GM12874 (cell line): ENCODE measurements at regions not wholly inside any gene's neighbourhood (a gene's known extent, or its start where the extent isn't known, plus 50 kb on each side); places are given as distances from the start of the nearest gene placed in this dataset.

Experiments
- TF ChIP-seq, protein P1 (sequence below): IDR thresholded peaks from 2 replicates; pipeline ENCODE4 v1.5.1; 2011; ENCODE audit warnings: low read depth, mild to moderate bottlenecking, control low read depth, low read length, moderate library complexity; ENCODE audit not compliant: insufficient read depth

DNA sequence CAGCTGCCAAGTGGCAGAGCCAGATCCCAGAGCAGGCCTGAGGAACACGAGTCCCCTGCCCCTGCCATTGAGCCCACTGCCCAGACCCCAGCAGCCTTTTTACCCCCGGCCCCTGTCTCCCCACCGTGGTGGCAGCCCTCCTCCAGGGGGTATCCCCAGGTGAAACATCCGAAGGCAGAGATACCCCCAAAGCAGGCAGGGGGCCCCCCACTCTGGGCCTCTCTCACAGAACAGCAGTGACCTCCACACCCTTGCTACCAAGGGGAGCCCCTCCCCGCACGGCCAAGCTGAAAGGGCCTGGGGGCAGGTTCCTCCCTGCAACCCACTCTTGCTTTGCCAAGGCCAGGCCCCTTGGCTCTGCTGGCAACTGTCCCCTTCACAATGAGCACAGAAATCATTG is 142.2 kb downstream of the ENGASE start:
- TF ChIP-seq, protein P1, sequence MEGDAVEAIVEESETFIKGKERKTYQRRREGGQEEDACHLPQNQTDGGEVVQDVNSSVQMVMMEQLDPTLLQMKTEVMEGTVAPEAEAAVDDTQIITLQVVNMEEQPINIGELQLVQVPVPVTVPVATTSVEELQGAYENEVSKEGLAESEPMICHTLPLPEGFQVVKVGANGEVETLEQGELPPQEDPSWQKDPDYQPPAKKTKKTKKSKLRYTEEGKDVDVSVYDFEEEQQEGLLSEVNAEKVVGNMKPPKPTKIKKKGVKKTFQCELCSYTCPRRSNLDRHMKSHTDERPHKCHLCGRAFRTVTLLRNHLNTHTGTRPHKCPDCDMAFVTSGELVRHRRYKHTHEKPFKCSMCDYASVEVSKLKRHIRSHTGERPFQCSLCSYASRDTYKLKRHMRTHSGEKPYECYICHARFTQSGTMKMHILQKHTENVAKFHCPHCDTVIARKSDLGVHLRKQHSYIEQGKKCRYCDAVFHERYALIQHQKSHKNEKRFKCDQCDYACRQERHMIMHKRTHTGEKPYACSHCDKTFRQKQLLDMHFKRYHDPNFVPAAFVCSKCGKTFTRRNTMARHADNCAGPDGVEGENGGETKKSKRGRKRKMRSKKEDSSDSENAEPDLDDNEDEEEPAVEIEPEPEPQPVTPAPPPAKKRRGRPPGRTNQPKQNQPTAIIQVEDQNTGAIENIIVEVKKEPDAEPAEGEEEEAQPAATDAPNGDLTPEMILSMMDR, result no peak

DNA sequence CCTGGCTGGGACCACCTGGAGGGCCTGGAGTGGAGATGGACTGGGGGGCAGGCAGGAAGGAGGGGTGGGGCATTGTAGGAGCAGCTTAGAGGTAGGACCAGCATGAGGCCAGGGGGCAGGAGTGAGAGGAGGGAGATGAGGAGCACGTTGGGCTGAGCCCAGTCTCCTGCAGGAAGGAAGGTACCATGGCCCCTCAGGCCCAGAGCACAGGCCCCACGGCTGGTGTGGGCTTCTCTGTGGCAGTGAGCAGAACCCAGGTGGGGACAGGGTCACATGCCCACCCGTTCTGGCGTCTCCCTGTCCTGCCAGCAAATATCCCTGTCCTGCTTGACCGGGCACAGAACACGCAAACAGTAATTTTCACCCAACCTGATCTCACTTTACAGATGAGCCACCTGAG is 141.8 kb downstream of the ENGASE start:
- TF ChIP-seq, protein P1, result no peak

DNA sequence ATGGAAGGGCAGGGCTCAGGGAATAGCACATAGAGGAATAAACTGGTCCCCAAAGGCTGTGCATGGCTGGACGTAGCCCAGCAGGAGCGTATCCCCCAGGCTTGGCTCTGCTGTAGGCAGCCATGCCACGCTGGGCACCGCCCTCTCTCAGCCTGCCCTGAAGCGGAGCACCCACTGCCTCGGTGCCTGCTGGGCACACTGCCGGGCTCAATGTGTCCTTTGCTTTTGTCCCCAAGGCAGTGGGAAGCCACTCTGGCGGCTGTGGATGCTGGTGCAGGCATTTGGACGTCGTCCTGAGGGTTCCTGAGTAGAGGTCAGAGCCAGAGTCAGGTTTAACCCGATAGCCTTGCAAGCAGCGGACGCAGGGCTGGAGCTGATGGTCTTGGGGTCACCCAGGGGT is 141.0 kb downstream of the ENGASE start:
- TF ChIP-seq, protein P1, result no peak

DNA sequence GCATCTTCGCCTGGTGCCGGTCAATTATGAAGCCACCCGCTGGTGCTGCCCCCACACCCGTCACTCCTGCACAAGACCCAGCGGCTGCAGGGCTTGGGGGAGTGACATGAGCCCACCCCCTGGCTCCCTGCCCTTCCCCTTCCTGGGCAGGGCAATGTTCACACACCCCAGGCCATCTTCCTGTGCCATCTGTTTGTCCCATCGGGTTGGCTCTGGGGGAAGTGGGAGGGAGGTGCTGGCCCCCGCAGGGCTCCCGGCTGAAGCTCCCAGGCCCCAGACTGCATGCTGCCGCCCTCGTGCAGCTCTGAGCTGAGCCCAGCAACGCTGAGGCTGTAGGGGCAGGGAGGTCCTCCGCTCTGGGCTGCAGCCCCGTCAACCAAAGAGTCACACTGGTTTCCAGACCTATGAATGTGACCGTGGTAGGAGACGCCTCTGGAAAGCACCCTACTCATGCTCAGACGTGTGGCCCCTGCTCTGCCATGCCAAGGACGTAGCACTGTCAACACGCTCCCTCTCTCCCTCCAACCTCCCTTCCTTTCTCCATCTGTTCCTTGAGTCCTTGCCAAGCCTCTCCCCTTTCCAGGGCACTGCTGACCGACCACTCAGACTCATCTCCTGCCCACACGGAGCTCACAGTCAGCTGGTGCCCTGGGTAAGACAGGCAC is 140.4 kb downstream of the ENGASE start:
- TF ChIP-seq, protein P1, result no peak

DNA sequence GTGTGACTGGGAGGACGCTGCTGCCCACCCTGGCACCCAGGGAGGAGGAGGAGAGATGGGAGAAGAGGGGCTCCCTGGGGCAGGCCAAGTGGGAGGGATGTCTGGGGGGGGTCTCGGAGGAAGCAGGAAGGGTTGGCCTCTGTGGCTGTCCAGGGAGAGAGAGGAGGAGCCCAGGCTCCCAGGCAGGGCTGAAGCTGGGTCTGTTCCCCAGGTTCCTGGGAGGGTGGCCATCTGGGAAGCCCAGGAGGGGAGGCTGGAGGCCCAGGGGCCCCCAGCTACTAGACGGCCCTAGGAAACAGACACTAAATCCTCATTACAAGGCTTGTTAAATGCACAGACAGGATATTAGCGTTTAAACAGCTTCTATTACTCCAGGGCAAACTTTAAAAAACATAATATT is 139.8 kb downstream of the ENGASE start:
- TF ChIP-seq, protein P1, result no peak

DNA sequence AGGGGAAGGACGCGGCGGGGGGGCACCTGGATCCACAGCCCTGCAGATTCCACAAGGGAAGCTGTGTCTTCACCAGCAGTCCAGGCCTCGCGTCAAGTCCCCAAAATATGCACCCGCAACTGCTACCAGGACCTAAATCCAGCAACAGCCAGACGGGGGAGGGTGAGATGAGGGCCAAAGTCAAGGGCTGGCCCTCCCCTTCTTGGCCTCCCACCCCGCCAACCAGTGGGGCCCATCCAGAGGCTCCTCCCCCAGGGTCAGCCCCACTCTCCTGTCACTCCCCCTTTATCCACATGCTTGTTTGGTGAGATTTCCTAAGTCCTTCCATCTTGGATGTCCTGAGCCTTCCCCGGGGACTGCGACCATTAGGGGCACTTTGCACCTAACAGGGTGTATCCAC is 138.7 kb downstream of the ENGASE start:
- TF ChIP-seq, protein P1, result no peak

DNA sequence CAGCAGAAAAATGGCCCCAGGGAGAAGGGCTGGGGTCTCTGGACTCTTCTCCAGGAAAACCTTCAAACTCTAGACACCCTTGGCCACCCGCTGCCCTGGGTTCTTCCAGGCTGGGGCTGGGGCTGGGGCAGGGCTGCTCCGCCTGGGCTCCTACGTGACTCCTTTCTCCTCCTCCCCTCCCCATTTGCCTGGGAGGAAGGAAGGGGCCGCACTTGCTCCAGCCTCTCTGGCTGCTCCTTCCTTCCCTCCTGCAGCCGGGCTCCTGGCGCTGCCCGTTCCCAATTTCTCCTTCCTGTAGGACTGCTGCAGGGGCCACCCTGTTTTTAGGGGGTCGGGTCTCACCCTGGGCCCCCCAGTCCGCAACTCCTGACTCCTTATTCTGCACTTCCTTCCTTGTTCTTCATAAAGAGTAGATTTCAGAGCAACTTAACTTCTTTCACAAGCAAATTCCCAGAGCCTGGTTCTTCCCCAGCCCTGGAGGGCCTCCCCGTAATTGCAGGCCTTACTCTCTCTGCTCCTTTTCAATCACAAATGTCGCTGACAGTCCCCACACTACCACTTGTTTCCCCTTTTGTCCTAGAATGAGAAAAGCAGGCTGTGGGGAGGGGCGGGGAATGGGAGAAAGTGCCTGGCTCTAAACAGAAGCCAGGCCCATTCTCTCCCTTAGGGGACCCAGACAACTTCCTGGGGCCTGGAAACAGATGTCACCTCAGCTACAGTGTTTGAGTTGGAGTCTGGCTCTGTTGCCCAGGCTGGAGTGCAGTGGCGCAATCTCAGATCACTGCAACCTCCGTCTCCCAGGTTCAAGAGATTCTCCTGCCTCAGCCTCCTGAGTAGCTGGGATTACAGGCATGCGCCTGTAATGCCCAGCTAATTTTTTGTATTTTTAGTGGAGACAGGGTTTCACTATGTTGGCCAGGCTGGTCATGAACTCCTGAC is 137.8 kb downstream of the ENGASE start:
- TF ChIP-seq, protein P1, result no peak
